ENCODE measurements at regions not wholly inside any gene's neighbourhood (a gene's known extent, or its start where the extent isn't known, plus 50 kb on each side); places are given as distances from the start of the nearest gene placed in this dataset.

DNA sequence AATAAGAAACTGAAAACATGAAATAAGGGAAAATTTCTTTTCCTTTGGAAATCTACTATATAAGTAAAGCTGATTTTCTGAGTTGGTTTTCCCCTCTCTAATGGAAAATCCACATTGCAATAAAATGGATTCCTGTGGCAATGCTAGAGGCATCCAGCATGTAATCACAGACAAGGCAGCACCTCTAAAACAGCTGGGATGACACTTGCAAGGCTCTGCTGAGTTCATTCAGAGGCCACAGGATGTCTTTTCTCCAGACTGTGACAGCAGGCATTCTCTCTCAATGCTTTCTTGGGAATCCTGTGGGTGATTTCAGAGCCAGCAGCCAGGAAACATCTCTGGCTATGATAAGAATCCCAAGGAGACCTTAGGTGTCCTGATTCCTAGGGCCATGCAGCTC lies 201.3 kb upstream of the BLID start:
- no peaks in the 10 kb centered on the region for H3K27me3 ChIP-seq
- no peak for DNase-seq (ENCODE audit: low spot score)
- H3K4me3 ChIP-seq, result no peak overlapping the region
- H3K9me3 ChIP-seq, result no peaks in the 10 kb centered on the region
- TF ChIP-seq, protein P1, sequence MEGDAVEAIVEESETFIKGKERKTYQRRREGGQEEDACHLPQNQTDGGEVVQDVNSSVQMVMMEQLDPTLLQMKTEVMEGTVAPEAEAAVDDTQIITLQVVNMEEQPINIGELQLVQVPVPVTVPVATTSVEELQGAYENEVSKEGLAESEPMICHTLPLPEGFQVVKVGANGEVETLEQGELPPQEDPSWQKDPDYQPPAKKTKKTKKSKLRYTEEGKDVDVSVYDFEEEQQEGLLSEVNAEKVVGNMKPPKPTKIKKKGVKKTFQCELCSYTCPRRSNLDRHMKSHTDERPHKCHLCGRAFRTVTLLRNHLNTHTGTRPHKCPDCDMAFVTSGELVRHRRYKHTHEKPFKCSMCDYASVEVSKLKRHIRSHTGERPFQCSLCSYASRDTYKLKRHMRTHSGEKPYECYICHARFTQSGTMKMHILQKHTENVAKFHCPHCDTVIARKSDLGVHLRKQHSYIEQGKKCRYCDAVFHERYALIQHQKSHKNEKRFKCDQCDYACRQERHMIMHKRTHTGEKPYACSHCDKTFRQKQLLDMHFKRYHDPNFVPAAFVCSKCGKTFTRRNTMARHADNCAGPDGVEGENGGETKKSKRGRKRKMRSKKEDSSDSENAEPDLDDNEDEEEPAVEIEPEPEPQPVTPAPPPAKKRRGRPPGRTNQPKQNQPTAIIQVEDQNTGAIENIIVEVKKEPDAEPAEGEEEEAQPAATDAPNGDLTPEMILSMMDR (IDR thresholded peaks at IDR 0.05), result no peak
- peaks cover 0 to 26% of the 10 kb centered on the region in 2 donors for H3K4me1 ChIP-seq
- H3K27ac ChIP-seq, result no peak overlapping the region
- no peaks in the 10 kb centered on the region for H3K36me3 ChIP-seq

DNA sequence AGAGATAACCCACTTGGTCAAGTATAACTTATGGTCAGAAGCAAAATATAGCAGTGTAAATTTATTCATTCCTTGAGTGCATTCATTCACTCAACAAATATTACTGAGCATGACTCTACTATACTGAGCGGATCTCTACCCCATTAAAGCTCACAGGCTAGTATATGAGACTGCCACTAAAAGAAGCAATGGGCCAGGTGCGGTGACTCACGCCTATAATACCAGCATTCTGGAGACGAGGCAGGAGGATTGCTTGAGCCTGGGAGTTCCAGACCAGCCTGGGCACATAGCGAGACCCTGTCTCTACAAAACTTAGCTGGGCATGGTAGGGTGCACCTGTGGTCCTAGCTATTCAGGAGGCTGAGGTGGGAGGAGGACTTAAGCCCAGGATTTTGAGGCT lies 197.6 kb upstream of the BLID start:
- Histone ChIP-seq H3K27me3 (no peaks in the 10 kb centered on the region), H3K4me3 (no peak overlapping the region), H3K9me3 (no peaks in the 10 kb centered on the region), H3K36me3 (no peaks in the 10 kb centered on the region), H3K27ac (no peak overlapping the region), H3K4me1 (peaks cover 0 to 28% of the 10 kb centered on the region in 2 donors)
- TF ChIP-seq, protein P1 (IDR thresholded peaks at IDR 0.05), result no peak
- DNase-seq (ENCODE audit: low spot score), result no peak

DNA sequence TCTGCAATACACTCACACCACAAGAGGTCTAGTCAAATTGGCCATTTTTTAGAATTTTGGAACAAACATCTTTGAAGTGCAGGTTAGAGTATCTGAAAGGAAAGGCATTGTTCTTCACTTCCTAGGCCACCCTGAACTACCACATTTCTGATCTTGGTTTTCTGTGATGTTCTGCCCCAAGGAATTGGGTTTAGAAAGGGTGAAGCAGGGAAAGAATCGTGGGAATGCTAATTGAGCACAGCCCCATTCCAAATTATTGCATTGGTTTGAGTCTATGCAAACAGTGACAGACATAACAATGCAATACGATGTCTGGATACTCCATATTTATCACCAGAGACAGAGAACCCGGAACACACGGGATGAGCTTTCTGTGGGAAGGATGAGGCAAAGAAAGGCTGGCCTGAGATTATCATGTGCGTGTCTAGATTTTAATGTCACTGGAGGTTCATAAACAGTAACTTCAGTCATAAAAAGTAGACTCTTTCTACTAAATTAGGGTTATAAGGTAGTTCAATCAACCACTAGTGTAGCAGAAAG lies 195.3 kb upstream of the BLID start:
- no peaks in the 10 kb centered on the region for H3K27me3 ChIP-seq
- H3K4me3 ChIP-seq, result no peak overlapping the region
- H3K27ac ChIP-seq, result peak overlapping the region; percentile 23 to 91
- H3K9me3 ChIP-seq, result no peaks in the 10 kb centered on the region
- H3K4me1 ChIP-seq, result peaks cover 0 to 24% of the 10 kb centered on the region in 2 donors
- DNase-seq (ENCODE audit: low spot score), result no peak
- TF ChIP-seq, protein P1 (IDR thresholded peaks at IDR 0.05), result no peak
- no peaks in the 10 kb centered on the region for H3K36me3 ChIP-seq

DNA sequence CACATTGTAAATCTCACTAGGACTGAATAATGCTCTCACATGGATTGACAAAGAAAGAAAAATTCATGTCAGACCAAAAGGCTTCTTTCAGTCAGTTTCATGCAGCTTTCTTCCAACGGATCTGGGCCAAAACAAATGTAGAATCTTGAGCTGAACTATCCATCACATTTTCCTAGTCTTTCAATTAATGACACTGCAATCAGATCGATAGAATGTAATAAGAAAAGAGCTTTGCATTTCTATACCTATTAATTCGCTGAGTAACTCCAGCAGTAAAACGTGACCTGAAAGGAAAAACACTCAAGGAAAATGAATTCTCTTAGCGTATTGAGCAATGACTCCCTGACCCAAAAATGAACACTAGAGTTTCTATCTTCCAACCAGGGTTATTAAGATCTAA lies 194.8 kb upstream of the BLID start:
- no peaks in the 10 kb centered on the region for H3K36me3 ChIP-seq
- peaks cover 0 to 30% of the 10 kb centered on the region in 2 donors for H3K4me1 ChIP-seq
- H3K27ac ChIP-seq, result peak overlapping the region in 1 of 2 donors; percentile 91
- H3K27me3 ChIP-seq, result no peaks in the 10 kb centered on the region
- no peaks in the 10 kb centered on the region for H3K9me3 ChIP-seq
- TF ChIP-seq, protein P1 (IDR thresholded peaks at IDR 0.05), result no peak
- DNase-seq (ENCODE audit: low spot score), result no peak
- no peak overlapping the region for H3K4me3 ChIP-seq

- Histone ChIP-seq H3K4me1 (peaks cover 0 to 31% of the 10 kb centered on the region in 2 donors), H3K36me3 (no peaks in the 10 kb centered on the region), H3K4me3 (peak overlapping the region; percentile 47 to 48), H3K9me3 (no peaks in the 10 kb centered on the region), H3K27me3 (no peaks in the 10 kb centered on the region), H3K27ac (peak overlapping the region; percentile 88 to 91)
- TF ChIP-seq, protein P1 (IDR thresholded peaks at IDR 0.05), result no peak
- no peak for DNase-seq (ENCODE audit: low spot score)
Measured at GRCh38 chr11:122309262-122309925, 193.4 kb upstream of the BLID start.
